HG03571 (cell line): ENCODE measurements at regions not wholly inside any gene's neighbourhood (a gene's known extent, or its start where the extent isn't known, plus 50 kb on each side); places are given as distances from the start of the nearest gene placed in this dataset.
"Not testable (repeated sequence)": the region's sequence is repeated elsewhere in the genome, so short reads cannot be mapped to it uniquely, and the experiment has no call there.

Source experiments
- ATAC-seq: cut with Tn5 transposase; IDR thresholded peaks from one replicate; pipeline ENCODE4 v1.9.1; 2021; ENCODE audit not compliant: unreplicated experiment

DNA sequence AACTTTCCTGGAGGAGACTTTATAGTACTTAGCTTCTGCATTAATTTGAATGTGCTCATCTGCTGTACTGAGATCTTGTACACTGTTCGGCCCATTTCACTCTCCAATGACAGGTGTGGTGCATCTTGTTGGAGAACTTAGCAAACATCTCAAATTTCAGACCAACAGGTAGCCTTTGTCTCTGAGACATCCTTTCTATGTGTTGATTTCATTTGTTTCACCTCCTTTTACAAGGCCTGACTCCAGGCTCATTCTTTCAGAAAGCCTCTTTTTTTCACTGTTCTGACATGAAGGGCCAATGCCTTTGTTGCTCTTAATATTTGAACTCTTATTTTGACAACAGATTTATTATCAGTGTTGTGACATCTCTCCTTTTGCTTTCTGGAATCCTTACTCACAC is 271.8 kb upstream of the FANCL start:
- no peak for ATAC-seq

DNA sequence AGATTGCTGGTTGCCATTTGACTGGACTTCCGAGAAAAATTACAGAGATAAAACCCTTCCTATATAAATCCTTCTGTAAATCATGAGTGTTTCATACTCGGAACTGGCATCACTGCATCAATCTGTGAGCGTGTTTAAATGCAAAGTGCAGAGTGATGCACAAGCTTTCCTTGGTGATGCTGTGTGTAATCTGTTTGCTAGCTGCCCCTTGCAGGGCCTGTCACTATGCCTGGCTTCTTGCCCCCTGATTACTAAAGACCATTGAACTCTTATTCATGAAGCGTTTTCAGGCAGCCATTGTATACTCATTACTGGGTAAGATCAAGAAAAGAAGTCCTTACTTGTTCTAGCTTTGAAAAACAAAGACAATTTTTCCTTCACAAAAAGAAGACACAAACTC is 266.9 kb upstream of the FANCL start:
- no peak for ATAC-seq

DNA sequence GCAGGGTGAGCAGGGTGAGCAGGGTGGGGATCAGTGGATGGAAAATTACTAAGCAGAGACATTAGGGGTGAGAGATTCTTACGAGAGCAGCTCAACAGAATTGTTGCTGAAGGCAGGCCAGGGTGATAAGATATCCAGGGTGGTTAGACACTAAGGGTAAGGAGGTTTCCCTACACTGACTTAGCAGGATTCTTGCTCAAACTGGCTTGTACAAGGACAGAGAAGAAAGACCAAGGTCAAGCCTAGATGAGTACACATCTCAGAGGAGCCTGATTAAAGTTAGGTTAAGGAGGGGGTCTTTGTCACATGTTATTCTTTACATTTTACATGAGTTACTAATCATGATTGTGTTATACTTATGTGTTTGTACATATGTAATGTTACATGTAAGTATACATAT is 262.8 kb upstream of the FANCL start:
- no peak for ATAC-seq

DNA sequence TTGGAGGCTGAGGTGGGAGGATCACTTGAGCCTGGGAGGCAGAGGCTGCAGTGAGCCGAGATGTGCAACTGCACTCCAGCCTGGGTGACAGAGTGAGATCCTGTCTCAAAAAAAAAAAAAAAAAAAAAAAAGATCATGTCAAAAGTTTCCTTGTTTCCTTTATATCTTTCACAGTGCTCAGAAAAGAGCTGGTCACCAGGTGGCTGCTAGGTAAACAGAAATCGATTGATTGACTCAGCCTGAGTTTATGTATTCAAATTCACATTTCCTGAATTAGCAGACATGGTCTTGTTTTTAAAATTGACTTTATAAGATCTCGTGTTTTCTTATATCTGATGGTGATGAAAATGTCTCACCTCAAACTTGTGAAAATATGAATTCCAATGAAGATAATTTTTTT is 261.8 kb upstream of the FANCL start:
- ATAC-seq, result no peak

DNA sequence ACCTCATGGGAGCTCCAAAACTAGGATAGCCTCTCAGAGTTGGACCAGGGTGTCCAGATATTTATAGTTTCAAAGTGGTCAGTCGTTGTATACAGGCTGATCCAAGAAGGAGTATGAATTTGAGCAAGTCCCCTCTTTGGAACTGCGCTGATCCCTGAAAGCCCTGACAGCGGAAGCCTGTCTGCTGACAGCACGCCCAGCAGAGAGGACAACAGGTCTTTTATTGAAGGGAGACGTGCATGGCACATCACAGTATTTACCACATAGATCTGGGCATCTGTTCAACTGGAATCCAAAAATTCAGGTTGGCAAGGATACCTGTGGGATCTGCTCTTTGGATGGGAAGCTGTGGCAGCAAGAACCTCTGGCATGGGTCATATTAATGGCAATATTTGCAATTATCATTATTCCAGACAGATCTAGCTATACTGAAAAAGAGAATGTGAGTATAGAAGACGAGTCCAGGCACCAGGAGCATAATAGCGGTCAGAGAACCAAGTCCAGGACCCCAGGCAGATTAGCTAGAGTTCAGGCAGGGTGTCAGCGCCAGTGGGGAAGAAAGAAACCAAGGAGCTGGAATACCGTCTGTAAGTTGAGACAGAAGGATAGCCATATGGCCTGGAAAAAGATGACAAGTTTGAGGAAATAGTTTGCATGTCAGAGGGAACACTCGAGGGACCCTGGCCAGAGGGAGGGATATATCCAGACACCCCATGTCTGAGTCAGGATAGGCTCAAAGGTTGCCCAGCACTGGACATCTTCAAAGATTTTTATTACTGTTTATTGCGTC is 260.4 kb upstream of the FANCL start:
- no peak for ATAC-seq

DNA sequence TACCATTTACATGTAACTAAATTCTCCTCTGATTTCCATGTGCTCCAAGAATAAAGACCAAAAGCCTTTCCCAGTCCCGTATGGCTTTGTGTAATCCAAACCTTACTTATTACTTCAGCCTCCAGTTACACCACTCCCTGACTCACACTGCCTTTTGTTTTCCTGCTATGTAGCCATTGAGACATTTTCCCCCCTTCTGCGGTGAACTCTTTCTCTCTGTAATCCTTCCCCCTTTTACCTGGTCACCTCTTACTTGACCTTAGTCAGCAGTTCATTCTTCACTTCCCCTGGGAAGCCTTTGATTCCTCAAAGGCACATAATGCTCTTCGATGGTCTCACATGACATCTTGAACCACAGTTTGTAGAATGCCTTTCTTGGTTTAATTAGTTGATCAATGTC is 256.0 kb upstream of the FANCL start:
- ATAC-seq, result no peak

DNA sequence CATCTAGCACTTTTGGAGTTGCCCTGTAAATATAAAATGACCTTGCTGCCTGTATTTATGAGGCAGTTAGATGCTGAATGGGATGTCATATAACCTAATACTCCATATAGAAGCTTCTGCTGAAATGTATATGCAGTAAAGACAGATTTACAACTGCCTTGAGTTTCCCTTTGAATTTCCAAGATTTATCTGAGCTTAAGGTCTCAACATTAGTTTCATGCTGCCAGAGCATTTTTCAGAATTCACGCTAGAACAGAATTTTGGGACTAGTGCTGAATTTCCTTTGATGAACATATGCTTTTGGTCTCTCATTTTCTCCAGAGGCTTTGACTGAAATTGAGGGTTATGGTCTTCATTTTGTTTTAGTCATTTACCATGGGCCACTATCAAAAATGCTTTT is 254.7 kb upstream of the FANCL start:
- no peak for ATAC-seq

DNA sequence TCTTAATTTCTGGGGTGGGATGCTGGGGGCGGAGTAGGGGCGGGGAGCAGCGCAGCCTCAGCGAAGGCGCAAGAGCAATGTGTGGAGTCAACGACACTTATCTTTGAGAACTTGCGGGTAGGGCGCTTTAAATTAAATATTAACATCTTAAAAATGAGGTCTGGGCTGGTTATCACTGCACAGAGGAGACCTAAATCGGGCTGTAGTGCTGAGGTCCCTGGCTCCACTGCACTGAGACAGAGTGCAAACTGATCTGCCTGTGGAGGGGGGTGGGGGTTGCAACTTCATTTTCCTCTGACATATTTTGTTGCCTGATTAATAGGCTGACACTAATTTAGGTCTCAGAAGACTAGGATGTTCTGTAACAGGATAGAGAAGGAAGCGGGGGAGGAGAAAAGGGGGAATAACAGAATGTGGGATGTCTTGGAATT is 253.0 kb upstream of the FANCL start:
- no peak for ATAC-seq

DNA sequence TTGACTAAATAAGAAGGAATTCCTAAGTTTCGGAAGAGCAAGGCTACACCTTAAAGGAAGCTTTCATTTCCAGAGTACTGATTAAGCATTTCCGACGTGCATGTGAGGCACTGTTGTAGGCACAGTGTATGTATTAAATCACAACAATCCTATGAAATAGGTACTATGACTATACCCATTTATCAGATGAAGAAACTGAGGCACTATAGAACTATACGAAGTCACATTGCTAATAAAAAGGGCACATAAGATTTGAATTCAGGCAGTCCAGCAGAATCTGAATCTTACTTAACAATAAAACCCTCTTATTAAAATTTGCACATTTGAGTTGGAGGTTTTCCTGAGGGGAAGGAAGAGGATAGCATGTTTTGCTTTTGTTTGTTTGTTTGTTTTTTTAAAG is 243.5 kb upstream of the FANCL start:
- no peak for ATAC-seq

DNA sequence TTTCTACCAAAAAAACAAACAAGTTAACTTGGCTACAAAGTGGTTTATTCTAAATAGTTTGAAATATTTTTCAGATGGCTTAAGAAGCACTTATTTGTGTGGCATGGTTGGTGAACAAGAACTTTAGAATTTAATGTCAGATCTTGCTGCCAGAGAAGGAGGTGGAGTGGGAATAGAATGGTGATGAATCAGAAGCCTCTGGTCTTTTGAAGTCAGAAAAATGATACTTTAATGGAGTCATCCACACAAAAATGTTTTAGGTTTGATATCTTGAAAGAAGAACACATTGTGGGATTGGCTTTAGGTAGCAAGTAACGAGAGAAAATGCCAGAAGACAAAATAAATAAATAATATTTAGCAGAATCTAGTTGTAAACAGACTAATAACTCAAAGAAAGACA is 243.1 kb upstream of the FANCL start:
- no peak for ATAC-seq

DNA sequence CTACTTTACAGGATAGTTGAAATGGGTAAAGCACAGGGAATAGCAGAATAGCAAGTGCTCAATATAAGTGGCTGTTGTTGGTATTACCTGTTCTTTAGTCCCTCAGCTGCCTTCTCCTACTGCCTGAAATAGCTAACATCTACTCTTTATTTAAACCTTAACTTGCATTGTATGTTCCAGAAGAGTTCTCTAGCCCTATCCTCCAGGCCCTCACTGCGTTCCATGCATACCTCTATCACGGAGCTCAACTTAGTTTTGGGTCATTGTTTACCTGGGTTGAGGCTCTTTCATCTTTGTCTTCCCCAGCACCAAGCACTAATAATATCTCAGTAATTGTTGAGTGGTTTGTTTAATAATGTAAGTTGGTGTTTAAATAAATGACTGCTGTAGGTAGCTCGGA is 242.2 kb upstream of the FANCL start:
- ATAC-seq, result no peak

DNA sequence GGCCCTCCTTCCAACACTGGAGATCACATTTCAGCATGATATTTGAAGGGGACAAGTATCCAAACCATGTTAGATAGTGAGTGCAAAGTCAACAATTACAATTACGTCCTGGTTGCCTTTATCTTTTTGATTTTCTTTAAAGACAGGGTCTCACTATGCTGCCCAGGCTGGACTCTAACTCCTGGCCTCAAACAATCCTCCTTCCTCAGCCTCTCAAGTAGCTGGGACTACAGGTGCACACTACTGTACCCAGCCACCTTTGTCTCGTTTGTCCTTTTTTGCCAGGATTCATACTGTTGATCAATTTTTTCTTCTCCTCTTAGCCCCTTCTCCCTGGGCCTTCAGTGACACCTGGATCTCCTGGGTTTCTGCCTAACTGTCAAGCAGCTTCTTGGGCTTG is 240.5 kb upstream of the FANCL start:
- no peak for ATAC-seq

DNA sequence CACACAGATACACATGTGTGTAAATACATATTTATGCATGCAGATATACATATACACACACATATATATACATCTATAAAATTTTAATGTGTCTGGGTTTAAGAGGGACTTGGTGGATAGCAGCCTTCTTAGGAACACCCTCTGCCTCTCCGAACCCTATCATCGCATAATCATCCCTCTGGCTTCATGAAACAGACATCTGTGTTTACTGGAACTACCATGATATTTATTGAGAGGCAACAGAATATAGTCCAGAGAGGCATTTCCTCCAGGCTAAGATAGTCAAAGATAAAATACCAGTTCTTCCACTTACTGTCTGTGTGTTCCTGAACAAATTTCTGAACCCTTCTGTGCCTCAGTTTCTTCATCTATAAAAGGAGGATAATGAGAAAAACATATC is 239.0 kb upstream of the FANCL start:
- ATAC-seq, result no peak

DNA sequence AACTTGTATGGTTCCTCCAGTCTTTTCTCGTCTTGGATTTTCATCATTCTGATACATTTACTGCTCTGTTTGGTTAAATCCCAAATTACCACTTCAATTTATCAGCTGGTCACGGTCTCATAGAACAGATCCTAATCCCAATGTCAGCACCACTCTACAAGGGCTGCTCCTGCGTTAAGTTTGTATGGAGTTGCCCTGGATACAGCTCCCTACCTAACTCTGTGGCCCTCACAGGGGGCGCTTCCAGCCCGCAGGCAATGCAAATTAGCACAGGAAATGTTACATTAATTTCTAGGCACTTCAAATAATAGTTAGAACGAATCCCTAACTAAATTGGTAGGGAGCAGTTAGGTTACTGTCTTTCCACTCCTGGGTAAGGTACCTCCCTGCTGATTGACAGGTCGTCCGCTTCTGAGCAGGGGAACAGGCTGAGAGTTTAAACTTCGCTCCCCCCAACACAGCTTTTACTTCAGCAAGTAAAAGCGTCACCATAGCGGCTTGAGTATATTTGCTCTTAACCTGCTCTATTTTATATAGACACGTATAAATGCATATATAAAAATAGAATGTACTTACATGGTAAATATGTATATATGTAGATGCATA is 238.5 kb upstream of the FANCL start:
- ATAC-seq, result no peak

DNA sequence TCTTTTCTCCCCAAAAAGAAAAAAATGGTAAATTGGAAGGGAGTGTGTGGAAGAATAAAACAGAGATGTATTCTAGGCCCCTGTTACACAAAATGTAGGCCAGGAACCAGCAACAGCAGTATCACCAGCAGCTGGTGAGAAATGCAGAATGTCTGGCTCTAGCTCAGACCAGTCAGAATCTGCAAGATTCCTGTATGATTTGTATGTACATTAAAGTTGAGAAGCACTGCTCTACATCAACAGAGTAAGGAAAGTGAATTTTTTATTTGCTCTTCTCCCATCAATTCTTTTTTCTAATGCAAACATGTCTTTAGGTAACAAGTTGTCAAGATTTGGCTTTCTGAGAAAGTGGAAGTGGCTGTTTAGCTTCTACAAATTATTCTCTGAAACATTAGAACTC is 235.4 kb upstream of the FANCL start:
- no peak for ATAC-seq

DNA sequence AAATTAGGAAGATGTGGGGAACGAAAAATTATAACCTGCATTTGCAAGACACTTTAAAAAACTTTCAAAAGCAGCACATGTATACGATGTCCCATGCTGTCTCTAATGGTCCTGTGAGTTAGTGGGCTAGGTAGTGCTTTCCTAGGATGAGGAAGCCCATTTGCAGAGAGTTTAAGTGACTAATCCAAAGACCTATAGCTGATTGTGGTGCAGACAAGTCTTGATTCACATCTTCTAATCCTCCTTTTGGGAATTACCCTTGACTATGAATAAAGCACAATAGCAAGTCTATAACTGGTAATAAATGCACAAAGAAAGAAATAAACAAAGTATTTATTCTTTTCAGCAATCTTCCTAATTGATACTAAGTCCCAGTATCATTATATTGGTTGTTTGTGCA is 234.6 kb upstream of the FANCL start:
- ATAC-seq, result no peak

DNA sequence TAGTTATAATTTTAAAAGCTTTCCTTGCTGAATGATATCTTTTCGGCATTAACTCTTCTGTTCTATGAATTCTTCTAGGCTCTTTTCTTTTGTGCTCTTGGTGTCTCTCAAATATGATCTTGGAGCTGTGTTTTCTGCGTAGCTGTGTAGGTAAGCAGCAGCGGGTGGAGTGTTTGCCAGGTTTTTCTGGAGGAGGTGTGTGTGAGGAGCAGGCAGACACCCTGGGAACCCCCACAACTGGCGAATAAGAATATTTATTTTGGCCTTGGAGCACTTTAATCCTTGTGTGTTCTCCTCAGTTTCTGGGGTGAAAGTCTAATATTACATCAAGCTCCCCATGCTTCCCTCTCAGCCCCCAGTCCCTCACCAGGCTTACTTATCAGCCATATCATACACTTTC is 232.0 kb upstream of the FANCL start:
- no peak for ATAC-seq

DNA sequence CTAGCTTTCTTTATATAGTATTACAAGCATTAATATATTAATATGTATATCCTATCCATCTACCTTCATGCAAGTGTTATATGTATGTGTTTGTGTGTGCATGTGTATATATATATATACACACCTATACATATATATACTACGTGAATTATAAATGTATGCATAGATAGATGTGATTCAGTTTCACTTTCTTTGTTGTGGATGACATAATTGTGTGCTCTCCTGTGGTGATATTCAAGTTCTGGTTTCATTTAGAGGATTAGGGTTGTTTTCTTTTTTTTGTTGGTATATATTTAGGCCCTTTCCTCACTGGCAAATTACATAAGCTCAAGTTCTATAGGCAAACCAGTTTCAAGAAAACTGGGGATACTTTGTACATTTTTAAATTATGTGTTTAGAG is 225.7 kb upstream of the FANCL start:
- ATAC-seq, result no peak

DNA sequence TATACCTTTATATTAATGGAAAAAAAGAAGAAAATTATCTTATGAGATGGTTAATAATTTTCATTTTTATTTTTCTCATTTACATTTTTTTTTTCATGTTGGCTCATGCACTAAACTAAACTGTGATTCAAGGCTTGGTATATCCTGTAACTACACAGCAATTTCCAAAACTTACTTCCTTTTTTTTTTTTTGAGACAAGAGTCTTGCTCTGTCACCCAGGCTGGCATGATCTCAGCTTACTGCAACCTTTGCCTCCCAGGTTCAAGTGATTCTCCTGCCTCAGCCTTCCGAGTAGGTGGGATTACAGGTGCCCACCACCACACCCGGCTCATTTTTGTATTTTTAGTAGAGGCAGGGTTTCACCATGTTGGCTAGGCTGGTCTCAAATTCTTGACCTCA is 224.9 kb upstream of the FANCL start:
- ATAC-seq, result not testable (repeated sequence)

DNA sequence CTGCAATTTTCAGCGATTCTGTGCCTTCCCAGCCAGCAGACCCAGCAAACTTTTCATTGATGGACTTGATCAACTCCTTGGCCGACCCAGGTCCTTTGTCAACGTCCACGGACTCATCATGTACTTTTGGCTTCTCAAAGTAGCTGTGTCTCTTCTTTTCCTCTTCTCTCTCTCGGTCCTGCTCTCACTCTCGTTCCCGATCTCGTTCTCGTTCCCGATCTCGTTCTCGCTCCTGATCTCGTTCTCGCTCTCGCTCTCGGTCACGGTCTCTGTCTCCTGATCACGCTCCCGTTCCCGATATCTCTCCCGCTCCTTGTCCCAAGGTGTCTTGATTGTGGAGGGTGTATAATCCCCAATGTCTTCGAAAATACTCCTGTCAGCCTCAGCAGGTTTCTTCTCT is 219.5 kb upstream of the FANCL start:
- no peak for ATAC-seq

DNA sequence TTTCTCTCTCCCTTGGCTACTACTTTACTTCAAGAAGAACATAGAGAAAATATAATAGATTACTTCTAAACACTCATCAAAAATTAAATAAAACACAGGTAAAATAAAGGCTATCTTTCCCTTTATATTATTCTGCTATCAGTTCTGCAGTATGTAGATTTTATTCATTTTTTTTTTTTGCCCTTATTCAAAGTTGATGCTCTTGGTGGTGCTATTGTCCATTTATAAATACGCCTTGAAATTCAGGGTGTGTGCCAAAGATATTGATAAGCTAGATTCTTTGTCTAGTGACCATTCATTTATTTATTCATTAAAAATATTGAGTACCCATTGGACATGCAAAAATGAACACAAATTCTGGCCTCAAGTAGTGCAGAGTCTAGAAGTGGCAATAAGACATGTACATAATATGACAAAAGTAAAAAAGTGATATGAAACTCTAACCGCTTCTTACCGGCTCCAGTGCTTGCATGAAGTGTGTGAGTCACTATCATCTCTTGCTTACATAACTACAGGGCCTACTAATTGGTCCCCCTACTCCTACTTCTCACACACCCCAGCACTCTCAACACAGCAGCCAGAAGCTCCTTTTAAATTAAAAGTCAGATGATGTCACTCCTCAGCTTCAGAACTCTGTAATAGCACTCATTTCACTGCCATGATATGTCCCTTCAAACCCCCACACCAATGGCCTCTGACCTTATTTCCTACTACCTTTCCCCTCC is 208.3 kb upstream of the FANCL start:
- ATAC-seq, result peak; percentile 65

DNA sequence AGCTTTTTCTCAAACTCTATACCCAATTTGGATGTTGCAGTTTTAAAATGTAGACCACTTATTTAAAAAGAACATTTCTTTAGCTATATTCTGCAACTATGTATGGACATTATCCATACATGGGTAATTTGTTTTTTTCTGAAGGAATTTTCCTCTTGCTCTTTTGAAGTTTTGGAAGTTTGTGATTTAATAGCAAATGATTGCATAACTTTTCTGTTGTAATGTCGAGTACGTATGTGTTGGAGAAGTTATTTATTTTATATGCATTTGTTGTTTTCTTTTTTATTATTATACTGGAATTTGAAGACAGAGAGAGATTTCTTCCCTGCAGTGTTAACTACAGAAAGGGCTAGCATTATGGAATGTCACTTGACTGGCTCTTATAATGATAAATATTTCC is 207.7 kb upstream of the FANCL start:
- no peak for ATAC-seq
